RWPE1 (cell line): ENCODE measurements at regions not wholly inside any gene's neighbourhood (a gene's known extent, or its start where the extent isn't known, plus 50 kb on each side); places are given as distances from the start of the nearest gene placed in this dataset.

Source experiments
- CTCF ChIA-PET: fragments of 350-600 bp; sonication (Branson Sonifier 250); formaldehyde crosslinking; extraction: SDS; loops from one replicate; lab custom pipeline; 2021; lab: Yijun Ruan, JAX
- POLR2A ChIA-PET: fragments of 400-600 bp; formaldehyde crosslinking; extraction: SDS; loops from one replicate; lab custom pipeline; 2020; ENCODE audit warnings: antibody characterized with exemption; ENCODE audit not compliant: low non-redundant PET; lab: Yijun Ruan, JAX
- DNase-seq: peaks from one replicate; pipeline ENCODE4 v3.0.0; 2012; ENCODE audit warnings: low spot score
- H3K27ac ChIP-seq: fragments of 450-650 bp; 2 replicates; pipeline ENCODE4 v1.5.1; 2017
- CTCF ChIP-seq: fragments of 450-650 bp; conservative IDR thresholded peaks from 2 replicates; pipeline ENCODE4 v1.5.1; 2017; ENCODE audit warnings: low read depth, mild to moderate bottlenecking

GRCh38 chr6:14673201-14673600, 555.6 kb downstream of the CD83 start:
- H3K27ac ChIP-seq = no peak overlapping the region
- ChIA-PET POLR2A (no interaction called here), CTCF (no interaction called here)
- TF ChIP-seq CTCF = no peak
- DNase-seq = no peak

DNA sequence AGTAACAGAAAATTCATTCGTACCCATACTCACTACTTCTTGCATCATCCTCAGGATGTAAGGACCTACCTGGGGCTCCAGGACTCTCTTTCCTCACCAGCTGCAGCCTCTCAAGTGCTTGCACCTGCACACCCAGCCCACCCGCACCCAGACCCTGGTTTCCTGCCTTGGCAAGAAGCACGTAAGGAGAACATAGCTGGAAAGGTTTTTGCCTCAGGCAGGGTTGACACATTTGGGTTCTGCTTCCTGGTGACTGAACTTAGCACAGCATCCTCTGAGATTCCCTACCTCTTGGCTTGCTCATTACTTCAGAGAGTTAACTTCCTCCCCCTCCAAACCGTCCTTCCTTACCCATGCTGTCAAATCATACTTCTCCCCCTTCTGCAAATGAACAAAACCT, 556.9 kb downstream of the CD83 start:
- CTCF ChIA-PET = interaction anchor here (0.6 to 0.8 kb wide), 2 partner anchors 19 to 556 kb away, joined by 3 to 5 read pairs; no protein-coding TSS in a partner anchor
- DNase-seq = no peak
- no peak overlapping the region for H3K27ac ChIP-seq
- TF ChIP-seq CTCF = no peak
- POLR2A ChIA-PET = no interaction called here

GRCh38 chr6:14674867-14675648, 557.5 kb downstream of the CD83 start:
- CTCF ChIA-PET = interaction anchor here (0.8 kb wide), 1 partner anchor 19 kb away, joined by 3 read pairs; no protein-coding TSS in a partner anchor
- POLR2A ChIA-PET = no interaction called here
- no peak for DNase-seq
- no peak overlapping the region for H3K27ac ChIP-seq
- TF ChIP-seq CTCF = no peak

DNA sequence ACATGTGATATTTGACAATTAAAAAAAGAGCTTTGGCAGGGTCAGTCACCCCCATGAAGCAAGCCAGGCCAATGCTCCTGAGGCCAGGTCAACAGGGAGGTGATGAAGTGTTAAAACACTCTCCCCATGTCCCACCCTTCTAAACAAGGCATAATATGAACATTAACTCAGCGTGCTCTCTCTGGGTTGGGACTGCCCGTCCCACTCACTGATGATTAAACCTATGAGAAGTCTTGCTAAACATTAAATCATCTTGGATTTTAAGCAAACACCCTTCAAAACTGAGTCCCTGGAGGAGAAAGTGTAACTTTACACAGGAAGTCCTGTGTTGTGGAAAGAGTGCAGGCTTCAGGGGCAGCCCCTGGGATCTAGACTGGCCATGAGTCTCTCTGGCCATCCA, 558.5 kb downstream of the CD83 start:
- ChIA-PET POLR2A (no interaction called here), CTCF (no interaction called here)
- H3K27ac ChIP-seq = no peak overlapping the region
- no peak for DNase-seq
- TF ChIP-seq CTCF = no peak

- ChIA-PET POLR2A (no interaction called here), CTCF (no interaction called here)
- TF ChIP-seq CTCF = no peak
- DNase-seq = no peak
- no peak overlapping the region for H3K27ac ChIP-seq
These were observed 559.6 kb downstream of the CD83 start for GRCh38 chr6:14676977-14677781.

DNA sequence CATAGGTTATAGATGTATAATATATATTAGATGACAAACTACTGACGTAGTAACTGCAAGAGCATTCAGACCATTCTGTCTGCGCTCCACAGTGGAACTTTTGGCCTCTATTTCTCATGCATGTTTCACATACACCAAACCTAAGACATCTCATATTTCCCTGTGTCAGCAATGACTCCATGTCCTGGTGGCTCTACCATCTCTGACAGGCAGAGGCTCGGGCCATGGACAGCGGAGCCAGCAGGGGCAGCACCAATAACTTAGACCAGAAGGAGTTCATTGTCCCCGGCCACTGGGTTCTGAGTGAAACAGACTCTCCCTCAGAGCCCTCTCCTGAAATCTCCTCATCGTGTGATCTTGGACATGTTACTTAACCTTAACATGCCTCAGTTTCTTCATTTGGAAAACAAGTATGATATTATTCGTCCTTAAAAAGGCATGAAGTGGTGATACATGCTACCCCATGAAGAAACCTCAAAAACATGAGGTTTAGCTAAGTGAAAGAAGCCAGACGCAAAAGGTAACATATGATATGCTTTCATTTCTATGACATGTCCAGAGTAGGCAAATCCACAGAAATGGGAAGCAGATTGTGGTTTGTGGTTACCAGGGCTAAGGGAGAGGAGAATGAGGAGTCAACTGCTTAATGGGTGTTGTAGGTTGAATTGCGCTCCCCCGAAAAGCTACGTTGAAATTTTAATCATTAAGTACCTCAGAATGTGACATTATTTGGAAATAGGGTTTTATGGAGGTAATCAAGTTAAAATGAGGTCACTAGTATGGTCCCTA, 564.0 kb upstream of the JARID2 start:
- DNase-seq = no peak
- POLR2A ChIA-PET = no interaction called here
- CTCF ChIA-PET = interaction anchor here (0.7 kb wide), 1 partner anchor 391 kb away, joined by 4 read pairs; no protein-coding TSS in a partner anchor
- H3K27ac ChIP-seq = no peak overlapping the region
- TF ChIP-seq CTCF = no peak
